SIG-M5 treated with dmso at 0.1 percent for 504 hours (cell line): ENCODE measurements at regions not wholly inside any gene's neighbourhood (a gene's known extent, or its start where the extent isn't known, plus 50 kb on each side); places are given as distances from the start of the nearest gene placed in this dataset.

Source experiments
- DNase-seq: peaks from one replicate; lab custom pipeline; 2025; ENCODE audit not compliant: unreplicated experiment; lab: John Stamatoyannopoulos, UW

DNA sequence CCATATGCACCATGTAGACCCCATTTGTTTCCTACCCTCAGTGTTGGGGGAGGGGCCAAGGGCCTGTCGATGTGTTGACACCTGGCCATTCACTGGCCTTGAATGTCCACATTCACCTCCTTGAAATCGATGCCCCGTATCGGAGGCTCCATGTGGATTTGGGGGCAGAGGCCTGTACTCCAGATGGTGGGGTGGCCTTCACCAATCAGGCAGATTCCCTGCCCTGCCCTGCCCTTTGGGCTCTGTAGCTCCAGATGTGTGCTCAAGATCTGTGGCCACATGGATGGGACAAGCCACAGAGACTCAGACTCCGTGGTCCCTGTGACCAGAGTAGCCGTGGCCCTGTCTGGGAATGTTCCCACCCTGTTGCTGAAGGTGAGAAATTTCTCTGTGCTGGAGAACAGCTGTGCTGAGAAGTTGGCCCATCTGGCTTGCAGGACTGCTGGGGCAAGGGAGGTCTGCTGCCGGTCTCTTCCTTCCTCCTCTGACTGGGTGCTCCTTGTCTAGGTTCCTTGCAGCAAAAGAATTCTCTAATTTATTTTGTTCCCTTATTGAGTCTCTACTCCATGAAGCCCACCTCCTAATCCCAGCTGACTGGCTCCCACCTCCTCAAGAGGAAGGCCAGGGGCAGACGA is 221.3 kb downstream of the SEC14L1 start:
- DNase-seq: no peak

GRCh38 chr17:77363821-77364361 is 223.1 kb downstream of the SEC14L1 start:
- no peak for DNase-seq

GRCh38 chr17:77364381-77364911 is 223.7 kb downstream of the SEC14L1 start:
- DNase-seq: no peak

- no peak for DNase-seq
Observed at GRCh38 chr17:77364941-77365583, 224.3 kb downstream of the SEC14L1 start.

GRCh38 chr17:77365584-77366186 is 224.9 kb downstream of the SEC14L1 start:
- DNase-seq: no peak

- DNase-seq: no peak
Observed at GRCh38 chr17:77366206-77366557, 225.4 kb downstream of the SEC14L1 start.

- no peak for DNase-seq
Observed at GRCh38 chr17:77366558-77367245, 225.9 kb downstream of the SEC14L1 start.

- DNase-seq: no peak
Observed at GRCh38 chr17:77369544-77369971, 228.8 kb downstream of the SEC14L1 start.

DNA sequence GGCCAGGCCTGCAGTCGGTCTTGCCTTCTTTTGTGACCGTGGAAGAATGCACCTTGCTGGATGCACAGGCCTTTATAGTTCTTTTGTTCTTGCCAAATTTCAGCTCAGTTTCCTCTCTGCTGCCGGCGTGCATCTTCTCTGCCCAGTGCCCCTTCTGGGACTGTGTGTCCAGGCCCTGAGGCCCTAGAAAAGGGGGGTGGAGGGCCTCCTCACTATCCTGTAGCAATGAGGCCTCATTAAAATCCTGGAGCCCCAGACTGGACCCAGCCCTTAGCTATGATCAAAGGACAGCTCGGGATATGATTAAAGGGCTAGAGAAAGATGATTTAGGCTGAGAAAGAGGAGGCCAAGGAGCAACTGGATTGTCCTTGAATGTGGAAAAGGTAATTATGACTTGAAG is 229.8 kb downstream of the SEC14L1 start:
- DNase-seq: no peak

DNA sequence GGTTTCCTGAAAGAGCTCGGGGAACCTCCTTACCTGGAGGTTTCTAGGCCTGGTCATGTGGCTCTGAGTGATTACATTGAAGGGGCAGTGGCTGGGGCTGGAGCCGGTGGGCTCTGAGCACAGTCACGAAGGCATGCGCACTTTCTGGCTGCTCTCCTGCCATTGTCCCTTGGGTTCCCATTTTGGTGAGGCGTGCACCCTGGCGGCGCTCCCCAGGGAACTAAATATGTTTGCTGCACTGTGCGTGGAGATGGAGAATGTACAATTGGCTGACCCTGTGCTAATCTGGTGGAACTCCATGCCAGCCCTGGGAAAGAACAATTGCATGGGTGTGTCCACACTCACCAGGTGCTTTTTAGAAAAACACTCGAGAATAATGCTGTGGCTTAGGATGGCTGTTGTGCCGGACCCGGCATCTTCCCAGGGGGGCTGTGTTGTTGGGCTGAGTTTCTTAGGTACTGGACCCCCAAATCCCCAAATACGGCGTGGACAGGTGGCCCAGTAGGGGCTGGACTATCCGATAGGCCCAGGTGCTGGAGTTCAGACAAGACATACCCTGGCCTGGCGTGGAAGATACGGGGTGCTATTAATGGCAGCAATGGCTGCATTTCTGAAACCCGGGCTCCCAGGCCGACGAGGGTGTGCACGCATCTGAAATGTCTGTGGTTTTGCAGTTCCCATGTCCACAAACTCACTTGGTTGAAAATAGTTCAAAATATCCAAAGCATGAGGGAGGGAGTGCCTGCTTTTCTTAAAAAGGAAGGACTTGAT is 230.5 kb downstream of the SEC14L1 start:
- DNase-seq: no peak

- no peak for DNase-seq
Observed at GRCh38 chr17:77371888-77372443, 231.2 kb downstream of the SEC14L1 start.

GRCh38 chr17:77372444-77373298 is 231.9 kb downstream of the SEC14L1 start:
- DNase-seq: no peak

- DNase-seq: no peak
Observed at GRCh38 chr17:77373299-77374169, 232.8 kb downstream of the SEC14L1 start.

- no peak for DNase-seq
Observed at GRCh38 chr17:77374170-77374936, 233.6 kb downstream of the SEC14L1 start.

- no peak for DNase-seq
Observed at GRCh38 chr17:77375108-77375916, 234.5 kb downstream of the SEC14L1 start.

DNA sequence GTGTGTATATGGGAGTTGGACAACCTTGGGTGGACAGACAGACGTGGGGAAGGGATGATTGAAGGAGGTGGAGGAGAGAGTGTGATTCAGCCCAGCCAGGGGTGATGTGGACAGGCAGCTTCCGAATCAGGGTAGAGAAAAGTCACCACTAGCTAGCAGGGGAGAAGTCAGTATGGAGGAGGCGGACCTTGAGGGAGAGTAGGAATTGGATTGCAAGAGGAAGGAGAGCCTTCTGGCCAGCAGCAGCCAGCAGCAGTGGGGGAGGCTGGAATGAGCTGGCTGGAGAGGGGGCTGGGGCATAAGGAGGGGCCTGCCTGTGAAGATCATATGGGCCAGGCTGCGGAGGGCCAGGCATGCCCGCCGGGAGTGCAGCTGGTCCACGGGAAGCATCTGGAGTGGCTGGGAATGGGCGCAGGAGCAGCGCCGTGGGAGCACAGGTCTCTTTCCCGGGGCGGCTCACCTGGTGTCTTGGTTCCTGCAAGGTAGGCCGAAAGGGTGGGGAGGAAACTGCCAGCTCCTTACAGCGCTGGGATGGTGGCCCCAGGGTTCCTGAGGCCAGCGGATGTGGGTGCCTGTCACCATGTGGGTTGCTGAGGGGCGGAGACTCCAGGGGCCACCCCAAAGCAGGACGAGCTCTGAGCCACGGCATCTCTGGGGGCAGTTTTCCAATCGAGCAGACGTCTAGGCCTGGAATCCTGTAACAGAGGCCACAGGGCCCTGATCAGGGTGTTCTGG is 235.3 kb downstream of the SEC14L1 start:
- DNase-seq: no peak
